ENCODE measurements at regions not wholly inside any gene's neighbourhood (a gene's known extent, or its start where the extent isn't known, plus 50 kb on each side); places are given as distances from the start of the nearest gene placed in this dataset.

GRCh38 chr11:28833670-28834069 is 725.5 kb downstream of the METTL15 start:
- Histone ChIP-seq H2AFZ (ENCODE audit: low read depth) (no peak overlapping the region), H3F3A (replicated peaks; ENCODE audit: insufficient read depth) (peaks cover 56% of the 10 kb centered on the region), H3K27me3 (ENCODE audit: insufficient read depth) (no peaks in the 10 kb centered on the region), H3K4me3 (ENCODE audit: low read depth in 2 of 2, low read length in 1 of 2) (no peak overlapping the region), H3K79me2 (ENCODE audit: insufficient read depth) (no peaks in the 10 kb centered on the region), H3K4me2 (peak overlapping the region; percentile 58; the same call in 1 of the 2 replicates), H3K4me1 (ENCODE audit: control insufficient read depth in 1 of 2, insufficient read depth in 2 of 2, low read depth in 1 of 2, low read length in 1 of 2) (peaks cover 0 to 66% of the 10 kb centered on the region in 2 experiments; a peak in 3 of 4 replicates), H3K27ac (ENCODE audit: low read depth in 2 of 2, low read length in 1 of 2) (peak overlapping the region; percentile 77 to 95; a peak in 3 of 4 replicates), H3K9me3 (no peaks in the 10 kb centered on the region), H4K20me1 (ENCODE audit: insufficient read depth) (no peaks in the 10 kb centered on the region), H3K9me2 (no peaks in the 10 kb centered on the region), H3K9ac (peak overlapping the region; percentile 64), H3K36me3 (replicated peaks in 1 of 2; ENCODE audit: control insufficient read depth in 1 of 2, insufficient read depth in 2 of 2, low read length in 1 of 2) (no peaks in the 10 kb centered on the region)
- DNase-seq, result no peak
- ChIA-PET CTCF (no interaction called here), POLR2A (no interaction called here)
- WGBS (ENCODE audit: low lambda C conversion rate), result 11% methylated on average over 2 of the region's 2 CpGs
- TF ChIP-seq GABPA (IDR thresholded peaks at IDR 0.05; ENCODE audit: low read depth) (no peak), FOXJ3 (CRISPR knock-in tag; IDR thresholded peaks at IDR 0.05) (no peak), PBX3 (IDR thresholded peaks at IDR 0.05) (peak; percentile 81), TCF12 (IDR thresholded peaks at IDR 0.05) (peak; percentile 88), SIN3A (IDR thresholded peaks at IDR 0.05; ENCODE audit: borderline replicate concordance, low read depth, low read length) (no peak), USF2 (IDR thresholded peaks at IDR 0.05; ENCODE audit: borderline replicate concordance, low read depth, low read length) (no peak), EZH2phosphoT487 (IDR thresholded peaks at IDR 0.05; ENCODE audit: borderline replicate concordance, low read depth) (no peak), TAF1 (IDR thresholded peaks at IDR 0.05; ENCODE audit: borderline replicate concordance, low read depth, low read length) (peak; percentile 31; the same call in 1 of the 2 replicates), MEF2A (IDR thresholded peaks at IDR 0.05; ENCODE audit: borderline replicate concordance, low read depth) (peak; percentile 77), FOXM1 (IDR thresholded peaks at IDR 0.05; ENCODE audit: low read depth) (peak; percentile 74; the same call in 1 of the 2 replicates), POLR2AphosphoS5 (IDR thresholded peaks at IDR 0.05; ENCODE audit: low read depth, low read length) (peak; percentile 76), SMC3 (IDR thresholded peaks at IDR 0.05; ENCODE audit: low read depth, low read length) (no peak), RFX5 (IDR thresholded peaks at IDR 0.05; ENCODE audit: low read length) (no peak), CTCF (IDR thresholded peaks at IDR 0.05) (no peak), YY1 (IDR thresholded peaks at IDR 0.05; ENCODE audit: low read depth) (no peak), JUND (IDR thresholded peaks at IDR 0.05) (peak; percentile 90), NRF1 (IDR thresholded peaks at IDR 0.05; ENCODE audit: low read depth, low read length) (no peak), RAD21 (IDR thresholded peaks at IDR 0.05; ENCODE audit: low read length) (peak; percentile 7; the same call in 1 of the 2 replicates), ELF1 (IDR thresholded peaks at IDR 0.05) (no peak), CHD2 (IDR thresholded peaks at IDR 0.05; ENCODE audit: low read length, partially characterized antibody) (no peak), GATA2 (CRISPR knock-in tag; IDR thresholded peaks at IDR 0.05) (no peak), RXRA (IDR thresholded peaks at IDR 0.05; ENCODE audit: borderline replicate concordance, low read depth) (peak; percentile 82), REST (IDR thresholded peaks at IDR 0.05; ENCODE audit: low read depth, low read length) (no peak), EP300 (IDR thresholded peaks at IDR 0.05; ENCODE audit: borderline replicate concordance in 1 of 2, low read depth in 1 of 2, low read length in 1 of 2) (peak; percentile 16 to 98; a peak in 3 of 4 replicates), RCOR1 (IDR thresholded peaks at IDR 0.05; ENCODE audit: low read length) (no peak), IRF3 (IDR thresholded peaks at IDR 0.05; ENCODE audit: low read depth, low read length) (no peak), NFIC (IDR thresholded peaks at IDR 0.05; ENCODE audit: borderline replicate concordance) (peak; percentile 85), TEAD4 (IDR thresholded peaks at IDR 0.05; ENCODE audit: borderline replicate concordance, insufficient read depth) (peak; percentile 94)
